SU-DHL-6 (cell line): ENCODE measurements at regions not wholly inside any gene's neighbourhood (a gene's known extent, or its start where the extent isn't known, plus 50 kb on each side); places are given as distances from the start of the nearest gene placed in this dataset.

ENCODE experiments used
- H2AFZ ChIP-seq: fragments of 200-600 bp; sonication (generic); 2 replicates; pipeline ENCODE4 v1.6.1; 2014; ENCODE audit warnings: low read depth, mild to moderate bottlenecking, moderate library complexity, mixed read lengths, antibody characterized with exemption, low read length; ENCODE audit not compliant: severe bottlenecking
- H3F3A ChIP-seq: fragments of 200-600 bp; shearing (Covaris generic); 2 replicates; pipeline ENCODE4 v1.6.0; 2016; ENCODE audit warnings: antibody characterized with exemption, mild to moderate bottlenecking; ENCODE audit not compliant: insufficient read depth
- H3K27ac ChIP-seq: fragments of 200-600 bp; sonication (generic); 2 replicates; pipeline ENCODE4 v1.5.1; 2016; ENCODE audit warnings: low read depth, mild to moderate bottlenecking, low read length, moderate library complexity, mixed read lengths
- H3K27me3 ChIP-seq: fragments of 200-600 bp; sonication (generic), shearing (Covaris generic); 2 replicates; pipeline ENCODE4 v1.6.0; 2014; ENCODE audit warnings: mild to moderate bottlenecking, low read length
- H3K36me3 ChIP-seq: fragments of 200-600 bp; sonication (generic); 2 replicates; pipeline ENCODE4 v1.6.1; 2014; ENCODE audit warnings: mild to moderate bottlenecking, low read length, mixed read lengths
- H3K4me2 ChIP-seq: fragments of 300-600, 200-600 bp; shearing (Covaris generic), sonication (generic); 2 replicates; pipeline ENCODE4 v1.6.0; 2014; ENCODE audit warnings: low read length, low read depth, mild to moderate bottlenecking; ENCODE audit not compliant: poor library complexity, severe bottlenecking
- H3K4me3 ChIP-seq: fragments of 200-600 bp; sonication (generic); 2 replicates; pipeline ENCODE4 v1.5.1; 2014; ENCODE audit warnings: antibody characterized with exemption, low read length, mild to moderate bottlenecking, mixed read lengths; ENCODE audit not compliant: insufficient read depth, poor library complexity, severe bottlenecking
- H3K79me2 ChIP-seq: fragments of 200-600 bp; sonication (generic); 2 replicates; pipeline ENCODE4 v1.6.1; 2014; ENCODE audit warnings: mild to moderate bottlenecking, low read length, moderate library complexity; ENCODE audit not compliant: insufficient read depth
- H3K9ac ChIP-seq: fragments of 200-600 bp; sonication (generic); 2 replicates; pipeline ENCODE4 v1.7.0; 2014; ENCODE audit warnings: mild to moderate bottlenecking, low read length
- H3K9me2 ChIP-seq: fragments of 200-600 bp; sonication (generic); replicated peaks from 2 replicates; pipeline ENCODE4 v1.6.1; 2014; ENCODE audit warnings: low read length; ENCODE audit not compliant: insufficient read depth
- H3K9me3 ChIP-seq: fragments of 200-600 bp; sonication (generic); 2 replicates; pipeline ENCODE4 v1.6.1; 2014; ENCODE audit warnings: low read length, mixed read lengths; ENCODE audit not compliant: insufficient read depth
- H4K20me1 ChIP-seq: fragments of 200-600 bp; sonication (generic); 2 replicates; pipeline ENCODE4 v1.6.1; 2014; ENCODE audit warnings: low read depth, mild to moderate bottlenecking, antibody characterized with exemption, low read length, moderate library complexity, mixed read lengths
- CTCF ChIP-seq: fragments of 200-600 bp; sonication (generic); IDR thresholded peaks from one replicate; pipeline ENCODE4 v1.5.1; 2017; ENCODE audit warnings: antibody characterized with exemption, mild to moderate bottlenecking, low read length, moderate library complexity; ENCODE audit not compliant: insufficient read depth, poor library complexity, severe bottlenecking
- EZH2phosphoT487 ChIP-seq: fragments of 200-600 bp; sonication (generic), shearing (Covaris generic); conservative IDR thresholded peaks from 2 replicates; pipeline ENCODE4 v1.6.1; 2018; ENCODE audit warnings: mild to moderate bottlenecking, antibody characterized with exemption, low read length, moderate library complexity, mixed read lengths

GRCh38 chr1:234777856-234778220 is 167.9 kb upstream of the IRF2BP2 start:
- no peak overlapping the region for H3K4me3 ChIP-seq
- H3K9me2 ChIP-seq = no peaks in the 10 kb centered on the region
- no peaks in the 10 kb centered on the region for H3K79me2 ChIP-seq
- H3K9ac ChIP-seq = no peak overlapping the region
- H3K27me3 ChIP-seq = no peaks in the 10 kb centered on the region; the same call in 1 of the 2 replicates
- H4K20me1 ChIP-seq = no peaks in the 10 kb centered on the region
- H3K36me3 ChIP-seq = no peaks in the 10 kb centered on the region
- H3K4me2 ChIP-seq = no peak overlapping the region
- H3F3A ChIP-seq = no peaks in the 10 kb centered on the region
- no peak overlapping the region for H2AFZ ChIP-seq
- TF ChIP-seq CTCF (no peak), EZH2phosphoT487 (no peak)
- H3K27ac ChIP-seq = no peak overlapping the region
- H3K9me3 ChIP-seq = no peaks in the 10 kb centered on the region

GRCh38 chr1:234776876-234777855 is 167.2 kb upstream of the IRF2BP2 start:
- Histone ChIP-seq H3K9me3 (no peaks in the 10 kb centered on the region), H2AFZ (no peak overlapping the region), H3K4me2 (no peak overlapping the region), H3K79me2 (no peaks in the 10 kb centered on the region), H3K9ac (no peak overlapping the region), H3K27me3 (no peaks in the 10 kb centered on the region; the same call in 1 of the 2 replicates), H3K36me3 (no peaks in the 10 kb centered on the region), H4K20me1 (no peaks in the 10 kb centered on the region), H3K27ac (no peak overlapping the region), H3K4me3 (no peak overlapping the region), H3F3A (peaks cover 6% of the 10 kb centered on the region; the same call in 1 of the 2 replicates), H3K9me2 (no peaks in the 10 kb centered on the region)
- no peak for TF ChIP-seq CTCF
- no peak for TF ChIP-seq EZH2phosphoT487

DNA sequence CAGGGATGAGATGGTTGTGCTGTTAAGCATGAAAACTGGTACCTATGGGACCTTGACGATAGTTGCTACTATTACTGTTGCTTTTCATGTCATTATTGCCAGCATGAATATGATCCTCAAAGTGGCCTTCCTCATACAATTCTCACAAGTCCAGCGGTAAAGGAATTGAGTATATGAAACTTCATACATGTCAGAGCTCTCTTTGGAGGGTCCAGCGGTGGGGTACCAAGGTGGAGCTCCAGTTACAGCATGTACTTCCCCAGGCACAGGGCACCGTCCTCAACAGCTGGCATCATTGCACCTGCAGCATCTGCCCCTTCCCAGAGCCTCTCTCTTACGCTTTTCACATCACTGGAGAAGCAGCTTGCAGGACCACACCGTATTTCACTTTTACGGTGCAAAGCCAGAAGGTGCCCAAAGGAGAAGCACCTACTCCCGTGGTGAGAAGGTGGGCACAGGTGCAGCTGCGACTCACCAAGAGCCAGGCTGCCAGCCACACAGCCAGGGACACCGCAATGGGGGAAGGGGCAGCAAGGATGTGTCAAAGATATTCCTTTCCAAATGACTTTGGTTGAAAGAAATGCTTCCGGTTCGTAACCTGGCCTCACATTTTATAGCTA is 166.4 kb upstream of the IRF2BP2 start:
- Histone ChIP-seq H3K36me3 (no peaks in the 10 kb centered on the region), H2AFZ (no peak overlapping the region), H3K9me2 (no peaks in the 10 kb centered on the region), H3K9ac (no peak overlapping the region), H3F3A (peaks cover 14% of the 10 kb centered on the region), H3K4me3 (no peak overlapping the region), H3K27ac (no peak overlapping the region), H3K27me3 (no peaks in the 10 kb centered on the region; the same call in 1 of the 2 replicates), H3K4me2 (no peak overlapping the region), H3K79me2 (no peaks in the 10 kb centered on the region), H3K9me3 (no peaks in the 10 kb centered on the region), H4K20me1 (no peaks in the 10 kb centered on the region)
- TF ChIP-seq CTCF (no peak), EZH2phosphoT487 (no peak)
